ENCODE measurements at regions not wholly inside any gene's neighbourhood (a gene's known extent, or its start where the extent isn't known, plus 50 kb on each side); places are given as distances from the start of the nearest gene placed in this dataset.

GRCh38 chr18:71131918-71132317, 843.1 kb downstream of the SOCS6 start:
- DNase-seq (ENCODE audit: low spot score) = peak; percentile 7
- TF ChIP-seq EZH2 (IDR thresholded peaks at IDR 0.05; ENCODE audit: borderline replicate concordance, low read depth, low read length, poor library complexity, severe bottlenecking) (no peak), CTCF (conservative IDR thresholded peaks at IDR 0.05; ENCODE audit: low read depth, low read length) (no peak)
- no TSS peak for BruUV-seq (replicated peaks)
- no peaks in the 10 kb centered on the region for H3K4me1 ChIP-seq (ENCODE audit: insufficient read depth, low read length, poor library complexity, severe bottlenecking)
- no peaks in the 10 kb centered on the region for H3K9me3 ChIP-seq (ENCODE audit: low read depth, low read length, poor library complexity, severe bottlenecking)
- H3K27ac ChIP-seq (ENCODE audit: low read depth, low read length, poor library complexity, severe bottlenecking) = no peak overlapping the region
- ChIA-PET POLR2A (ENCODE audit: low non-redundant PET) (no interaction called here), CTCF (interaction anchor here (0.6 kb wide), 1 partner anchor 267 kb away, joined by 3 read pairs; no protein-coding TSS in a partner anchor)
- H3K4me3 ChIP-seq (ENCODE audit: low read depth, low read length, poor library complexity, severe bottlenecking) = no peak overlapping the region
- intact Hi-C loops (cut with micrococcal nuclease; ENCODE audit: unreplicated experiment) = no loop called here
- no peaks in the 10 kb centered on the region for H3K27me3 ChIP-seq (replicated peaks; ENCODE audit: insufficient read depth, low read depth, low read length, poor library complexity)
- no peaks in the 10 kb centered on the region for H3K36me3 ChIP-seq (ENCODE audit: insufficient read depth, low read length, poor library complexity, severe bottlenecking)

- TF ChIP-seq EZH2 (IDR thresholded peaks at IDR 0.05; ENCODE audit: borderline replicate concordance, low read depth, low read length, poor library complexity, severe bottlenecking) (no peak), CTCF (conservative IDR thresholded peaks at IDR 0.05; ENCODE audit: low read depth, low read length) (no peak)
- intact Hi-C loops (cut with micrococcal nuclease; ENCODE audit: unreplicated experiment) = no loop called here
- DNase-seq (ENCODE audit: low spot score) = no peak
- ChIA-PET POLR2A (ENCODE audit: low non-redundant PET) (no interaction called here), CTCF (no interaction called here)
- Histone ChIP-seq H3K4me3 (ENCODE audit: low read depth, low read length, poor library complexity, severe bottlenecking) (no peak overlapping the region), H3K36me3 (ENCODE audit: insufficient read depth, low read length, poor library complexity, severe bottlenecking) (no peaks in the 10 kb centered on the region), H3K27ac (ENCODE audit: low read depth, low read length, poor library complexity, severe bottlenecking) (no peak overlapping the region), H3K27me3 (replicated peaks; ENCODE audit: insufficient read depth, low read depth, low read length, poor library complexity) (no peaks in the 10 kb centered on the region), H3K9me3 (ENCODE audit: low read depth, low read length, poor library complexity, severe bottlenecking) (no peaks in the 10 kb centered on the region), H3K4me1 (ENCODE audit: insufficient read depth, low read length, poor library complexity, severe bottlenecking) (no peaks in the 10 kb centered on the region)
- BruUV-seq (replicated peaks) = no TSS peak
Observed at GRCh38 chr18:71130351-71130750, 841.5 kb downstream of the SOCS6 start.

- H3K4me3 ChIP-seq (ENCODE audit: low read depth, low read length, poor library complexity, severe bottlenecking) = no peak overlapping the region
- H3K27ac ChIP-seq (ENCODE audit: low read depth, low read length, poor library complexity, severe bottlenecking) = no peak overlapping the region
- POLR2A ChIA-PET (ENCODE audit: low non-redundant PET) = no interaction called here
- DNase-seq (ENCODE audit: low spot score) = no peak
- no TSS peak for BruUV-seq (replicated peaks)
- H3K36me3 ChIP-seq (ENCODE audit: insufficient read depth, low read length, poor library complexity, severe bottlenecking) = no peaks in the 10 kb centered on the region
- no peaks in the 10 kb centered on the region for H3K27me3 ChIP-seq (replicated peaks; ENCODE audit: insufficient read depth, low read depth, low read length, poor library complexity)
- H3K9me3 ChIP-seq (ENCODE audit: low read depth, low read length, poor library complexity, severe bottlenecking) = peaks cover 13% of the 10 kb centered on the region
- no peaks in the 10 kb centered on the region for H3K4me1 ChIP-seq (ENCODE audit: insufficient read depth, low read length, poor library complexity, severe bottlenecking)
- CTCF ChIA-PET = no interaction called here
- TF ChIP-seq EZH2 (IDR thresholded peaks at IDR 0.05; ENCODE audit: borderline replicate concordance, low read depth, low read length, poor library complexity, severe bottlenecking) (no peak), CTCF (conservative IDR thresholded peaks at IDR 0.05; ENCODE audit: low read depth, low read length) (no peak)
- intact Hi-C loops (cut with micrococcal nuclease; ENCODE audit: unreplicated experiment) = no loop called here
Observed at GRCh38 chr18:71125581-71125980, 836.7 kb downstream of the SOCS6 start.

All from A673 (cell line).